GM21825 (cell line): ENCODE measurements at regions not wholly inside any gene's neighbourhood (a gene's known extent, or its start where the extent isn't known, plus 50 kb on each side); places are given as distances from the start of the nearest gene placed in this dataset.
"Not testable (repeated sequence)": the region's sequence is repeated elsewhere in the genome, so short reads cannot be mapped to it uniquely, and the experiment has no call there.

Experiments
- ATAC-seq: cut with Tn5 transposase; IDR thresholded peaks from one replicate; pipeline ENCODE4 v1.9.1; 2021; ENCODE audit warnings: mild to moderate bottlenecking, moderate library complexity; ENCODE audit not compliant: unreplicated experiment

DNA sequence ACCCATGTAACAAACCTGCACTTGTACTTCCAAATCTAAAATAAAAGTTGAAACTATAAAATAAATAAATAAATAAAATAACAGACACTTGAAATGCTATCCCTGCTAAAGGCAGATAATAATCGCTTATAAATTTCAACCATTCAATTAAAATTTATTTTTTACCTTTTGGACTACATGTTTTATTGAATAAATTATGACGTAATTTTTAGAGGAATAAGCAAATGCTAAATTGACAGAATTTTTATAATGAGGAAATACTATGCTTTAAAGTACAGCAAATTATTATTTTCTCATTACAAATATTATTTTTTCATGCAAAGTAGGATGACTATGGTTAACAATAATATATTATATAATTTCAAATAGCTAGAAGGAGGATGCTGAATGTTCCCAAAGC, 658.6 kb upstream of the LMO3 start:
- ATAC-seq: no peak

DNA sequence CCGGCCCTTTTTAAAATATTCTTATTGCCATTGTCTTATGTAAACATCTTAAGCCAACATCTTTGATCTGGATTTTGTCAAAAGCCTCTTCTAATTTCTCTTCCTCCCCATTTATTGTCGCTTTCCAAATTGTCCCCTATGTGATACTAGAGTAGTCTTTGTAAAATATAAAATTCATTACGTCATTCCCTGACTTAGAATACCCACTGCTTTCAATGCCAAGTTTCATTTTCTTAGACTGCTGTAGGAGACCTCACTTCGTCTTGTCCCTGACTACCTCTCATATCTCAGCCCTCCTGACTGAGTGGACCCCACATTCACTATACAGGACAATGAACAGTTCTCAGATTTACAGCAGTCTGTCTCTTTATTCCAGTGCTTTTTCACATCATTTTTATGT, 633.9 kb upstream of the LMO3 start:
- ATAC-seq: no peak

- ATAC-seq: no peak
Observed at GRCh38 chr12:17235996-17236395, 630.0 kb upstream of the LMO3 start.

DNA sequence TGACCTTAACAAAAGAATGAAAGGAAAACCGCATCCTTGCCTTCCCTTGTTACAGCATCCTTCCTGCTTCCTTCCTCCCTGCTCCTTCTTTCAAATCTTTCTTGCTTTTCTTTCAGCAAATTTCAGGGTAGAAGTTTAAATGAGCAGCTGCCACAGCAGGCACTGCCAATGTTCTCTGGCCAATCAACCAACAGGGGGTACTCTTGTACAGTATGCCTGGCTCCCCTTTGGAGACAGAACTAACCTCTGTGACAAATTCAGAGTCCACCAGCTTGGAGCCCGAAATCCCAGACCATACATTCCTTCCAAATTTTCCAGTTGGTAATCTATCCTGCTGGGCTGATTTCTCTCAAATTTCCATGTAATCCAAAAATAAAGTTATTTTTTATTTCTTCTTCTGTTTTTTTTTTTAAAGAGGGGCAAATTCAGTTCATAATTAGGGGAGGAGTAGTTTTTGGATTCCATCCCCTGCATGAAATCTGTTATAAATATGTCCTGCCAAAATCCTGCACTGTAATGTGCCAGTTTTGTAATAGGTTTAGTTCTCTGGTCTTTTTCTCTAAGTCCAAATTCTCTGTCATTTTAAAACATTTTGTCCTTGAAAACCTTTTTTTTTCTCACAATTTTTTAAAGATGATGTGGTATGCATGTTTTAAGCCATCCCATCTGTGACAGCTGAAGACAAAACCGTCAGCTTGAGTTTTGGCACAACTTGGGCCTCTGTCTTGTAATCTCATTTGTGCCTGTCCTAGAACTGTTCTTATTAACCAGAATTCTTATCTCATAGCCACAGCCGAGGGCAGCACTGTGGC, 610.0 kb upstream of the LMO3 start:
- no peak for ATAC-seq

GRCh38 chr12:17214929-17215328, 609.0 kb upstream of the LMO3 start:
- ATAC-seq: no peak

DNA sequence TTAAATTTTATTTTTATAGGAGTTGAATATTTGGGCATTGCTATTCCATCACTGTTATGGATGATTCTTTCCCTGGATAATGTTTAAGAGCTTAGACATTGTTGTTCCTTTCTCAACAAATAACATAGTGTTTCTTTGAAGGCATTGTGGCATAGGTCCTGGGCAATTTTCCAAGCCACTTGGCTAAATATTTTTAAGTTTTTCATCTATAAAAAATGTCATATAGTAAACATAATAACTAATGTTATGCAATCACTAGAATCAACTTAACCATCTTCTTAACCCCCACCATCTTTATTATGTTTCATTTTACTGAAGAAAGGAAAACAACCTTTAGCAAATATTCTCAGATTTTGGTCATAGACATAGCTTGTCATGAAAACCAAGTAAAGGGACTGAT, 600.6 kb upstream of the LMO3 start:
- no peak for ATAC-seq

- no peak for ATAC-seq
Observed at GRCh38 chr12:17204289-17205054, 598.5 kb upstream of the LMO3 start.

DNA sequence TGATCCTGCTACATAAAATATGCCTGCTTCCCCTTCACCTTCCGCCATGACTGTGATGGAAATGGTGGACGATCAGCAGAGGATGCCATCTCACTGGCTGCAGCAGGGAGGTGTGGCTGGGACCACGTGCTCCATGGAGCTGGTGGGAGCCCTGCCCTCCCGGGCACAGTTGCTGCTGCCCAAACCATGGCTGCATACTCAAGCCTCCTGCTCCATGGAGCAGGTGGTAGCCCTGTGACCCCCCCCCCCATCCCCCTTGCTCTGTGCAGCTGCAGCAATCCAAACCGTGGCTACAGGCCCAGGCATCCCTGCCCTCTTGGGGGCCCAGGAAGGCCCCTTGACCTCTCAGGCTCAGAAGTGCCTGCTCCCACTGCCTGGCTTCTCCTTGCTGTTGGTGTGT, 597.5 kb upstream of the LMO3 start:
- ATAC-seq: no peak

DNA sequence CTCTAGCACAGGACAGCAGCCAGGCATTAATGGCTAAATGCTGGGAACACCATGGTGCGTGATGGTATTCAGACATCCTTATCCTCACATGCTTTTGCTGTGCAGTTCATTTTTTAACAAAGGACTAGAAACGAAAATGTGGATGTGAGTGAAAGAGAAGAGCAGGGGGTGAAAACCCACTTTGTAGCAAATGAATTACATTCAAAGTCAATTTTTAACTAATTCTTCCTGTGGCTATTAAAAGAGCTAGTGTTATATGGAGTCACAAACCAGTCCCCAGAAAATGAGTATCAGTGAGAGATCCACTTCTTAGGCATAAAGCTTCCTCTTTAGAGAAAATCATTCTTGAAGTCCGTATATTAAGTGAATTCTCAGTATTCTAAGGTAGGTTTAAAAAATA, 592.0 kb upstream of the LMO3 start:
- no peak for ATAC-seq

DNA sequence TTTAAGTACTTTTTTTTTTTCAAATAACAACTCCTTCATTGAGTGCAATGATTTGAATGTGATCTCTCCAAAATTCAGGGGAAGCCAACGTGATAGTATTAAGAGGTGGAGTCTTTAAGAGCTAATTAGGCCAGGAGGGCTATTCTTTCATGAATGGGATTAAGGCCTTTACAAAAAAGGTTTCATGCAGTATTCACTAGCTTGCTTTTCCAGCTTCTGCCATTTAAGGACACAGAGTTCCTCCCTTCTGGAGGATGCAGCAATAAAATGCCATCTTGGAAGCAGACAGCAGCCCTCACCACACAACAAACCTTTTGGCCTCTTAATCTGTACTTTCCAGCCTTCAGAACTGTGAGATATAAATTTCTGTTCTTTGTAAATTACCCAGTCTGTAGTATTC, 586.8 kb upstream of the LMO3 start:
- ATAC-seq: no peak

DNA sequence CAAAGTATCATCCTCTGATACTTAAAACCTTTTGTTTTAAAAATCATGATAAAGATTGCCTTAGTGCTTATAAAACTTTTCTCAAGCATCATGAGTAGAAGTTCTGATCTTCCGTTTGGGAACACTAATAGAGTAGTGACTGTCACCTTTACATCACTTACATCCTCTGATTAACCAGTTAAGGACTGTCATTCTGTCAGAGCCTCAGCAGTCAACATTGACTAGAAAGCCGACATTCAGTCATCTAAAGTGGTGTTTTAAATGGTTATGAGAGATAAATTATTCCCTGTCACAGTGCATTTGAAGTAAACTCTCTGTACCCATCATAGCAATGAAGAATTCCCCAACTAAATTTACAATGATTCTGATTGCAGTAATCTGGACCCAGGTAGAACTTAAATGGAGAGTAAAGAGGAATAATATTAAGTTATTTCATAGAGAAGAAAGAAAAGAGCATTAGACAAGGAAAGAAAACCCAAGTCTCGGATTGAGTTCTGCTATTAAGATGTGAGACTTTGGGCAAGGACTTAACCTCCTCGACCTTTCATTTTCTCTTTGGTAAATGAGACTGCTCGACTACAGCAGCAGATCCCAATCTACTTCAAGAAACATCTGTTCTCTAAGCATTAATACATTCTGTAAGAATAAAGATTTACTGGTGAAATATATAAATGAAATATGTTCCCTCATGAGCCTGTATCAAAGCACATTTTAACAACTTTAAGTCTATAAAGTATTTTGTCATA, 563.9 kb upstream of the LMO3 start:
- ATAC-seq: no peak

DNA sequence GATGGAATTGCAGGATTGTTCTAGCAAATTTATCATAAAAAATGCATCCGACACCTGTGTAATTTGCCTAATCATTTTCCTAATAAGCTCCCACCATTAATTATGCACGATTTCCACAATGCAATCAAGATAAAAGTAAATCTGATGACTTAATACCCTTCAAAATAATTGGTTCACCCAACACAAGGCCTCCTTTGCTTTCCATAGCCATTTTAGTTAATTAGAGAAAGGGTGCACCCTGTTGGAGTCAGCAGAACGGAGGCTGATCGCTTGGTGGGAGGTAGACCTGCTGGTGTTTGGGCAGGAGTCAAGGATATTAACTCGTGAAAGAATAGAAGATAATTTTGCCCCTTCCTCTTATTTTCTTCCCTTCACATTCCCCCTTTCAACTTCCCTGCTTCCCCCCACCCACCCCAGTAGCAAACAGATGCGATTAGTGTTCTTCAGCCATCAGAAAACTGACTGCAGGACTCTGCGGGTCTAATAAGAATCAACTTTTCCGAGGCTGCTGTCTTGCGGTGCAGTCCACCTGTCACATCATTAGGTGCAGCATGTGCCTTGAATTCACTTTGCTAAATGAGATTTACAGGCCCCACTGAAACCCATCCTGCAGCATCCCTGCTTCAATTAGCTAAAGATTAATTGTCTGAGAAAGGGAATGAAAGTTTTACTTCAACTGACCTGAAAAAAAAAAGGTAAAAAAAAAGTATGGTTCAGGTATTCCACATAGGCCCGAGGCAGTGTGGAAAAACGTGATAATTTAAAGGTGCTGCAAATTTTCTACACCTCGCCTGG, 553.7 kb upstream of the LMO3 start:
- no peak for ATAC-seq

DNA sequence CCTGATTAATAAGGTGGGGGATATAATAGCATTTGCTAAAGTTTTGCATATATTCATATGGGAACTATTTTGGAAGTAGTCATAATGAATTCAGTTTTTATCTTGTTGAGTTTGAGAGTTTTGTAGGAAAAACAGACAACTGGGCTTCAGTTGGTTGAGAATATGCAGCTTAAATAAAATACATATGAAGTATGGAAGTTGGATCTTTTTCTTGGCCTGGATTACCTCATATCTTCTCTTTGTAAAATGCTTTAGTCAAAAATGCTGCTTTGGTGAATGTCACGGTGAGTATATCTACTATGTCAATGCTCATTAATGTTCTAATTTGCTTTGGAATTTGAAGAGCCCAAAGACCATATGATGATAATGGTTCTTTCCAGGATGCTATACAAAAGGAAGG, 552.2 kb upstream of the LMO3 start:
- ATAC-seq: no peak

- no peak for ATAC-seq
Observed at GRCh38 chr12:17151917-17152316, 546.0 kb upstream of the LMO3 start.

GRCh38 chr12:17148706-17149105, 542.7 kb upstream of the LMO3 start:
- no peak for ATAC-seq

DNA sequence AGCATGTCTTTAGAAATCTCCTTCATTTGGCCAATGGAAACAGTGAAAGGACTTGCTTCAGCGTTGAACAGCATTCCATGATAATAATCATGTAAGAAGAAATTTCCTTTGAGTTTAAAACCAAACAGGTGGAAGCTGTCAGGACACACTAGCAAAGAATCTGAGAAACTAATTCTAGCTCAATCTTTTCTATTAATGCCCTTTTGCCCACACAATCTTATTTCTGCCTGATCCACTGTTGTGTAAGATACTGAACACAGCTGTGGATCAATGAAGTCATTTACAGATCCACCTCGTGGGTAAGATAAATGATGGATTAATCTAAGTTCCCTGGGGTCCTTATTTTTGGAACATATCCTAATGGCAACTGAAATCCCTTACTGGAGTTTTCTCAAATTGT, 536.9 kb upstream of the LMO3 start:
- ATAC-seq: no peak

GRCh38 chr12:17139931-17140330, 534.0 kb upstream of the LMO3 start:
- no peak for ATAC-seq

DNA sequence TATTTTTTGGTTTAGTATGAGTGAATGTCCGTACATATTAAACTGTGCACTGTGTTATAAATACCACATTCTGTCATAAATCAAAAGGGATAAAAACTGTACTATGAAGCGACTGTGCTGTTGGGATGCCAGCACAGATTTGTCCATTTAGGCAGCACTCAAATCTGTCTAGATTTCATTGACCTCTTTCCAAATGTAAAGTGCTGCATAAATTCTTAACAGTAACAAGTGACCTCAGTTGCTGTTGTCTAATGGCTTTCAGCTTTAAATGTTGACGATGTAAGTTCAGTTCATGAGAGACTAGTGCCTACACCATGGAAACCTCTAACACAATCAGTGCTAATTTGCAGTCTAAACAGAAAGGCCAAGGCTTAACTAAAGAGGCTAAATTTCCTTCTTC, 531.4 kb upstream of the LMO3 start:
- ATAC-seq: no peak

GRCh38 chr12:17134315-17134714, 528.4 kb upstream of the LMO3 start:
- no peak for ATAC-seq

DNA sequence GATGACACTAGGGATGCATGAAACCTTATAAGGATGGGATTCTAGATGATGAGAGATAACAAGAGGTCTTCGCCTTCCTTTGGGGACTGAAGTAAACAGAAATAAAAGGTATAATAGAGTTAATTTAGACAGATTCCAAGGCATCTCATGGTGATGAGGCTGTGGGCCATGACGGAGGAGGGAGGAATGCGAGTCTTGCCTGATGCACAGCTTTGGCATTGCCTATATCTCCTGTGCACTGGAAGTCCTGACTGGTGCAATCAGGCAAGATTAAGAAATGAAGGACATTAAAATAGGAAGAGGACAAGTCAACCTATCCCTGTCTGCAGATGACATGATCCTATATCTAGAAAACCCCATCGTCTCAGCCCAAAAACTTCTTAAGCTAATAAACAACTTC, 526.4 kb upstream of the LMO3 start:
- ATAC-seq: no peak

GRCh38 chr12:17116538-17116937, 510.6 kb upstream of the LMO3 start:
- not testable (repeated sequence) for ATAC-seq
